Neural cell (in vitro differentiated cells): ENCODE measurements at regions not wholly inside any gene's neighbourhood (a gene's known extent, or its start where the extent isn't known, plus 50 kb on each side); places are given as distances from the start of the nearest gene placed in this dataset.

Source experiments
- H2AFZ ChIP-seq: fragments of 200-600, 300-800 bp; sonication (generic), shearing (Covaris generic); 2 replicates; pipeline ENCODE4 v1.6.0; 2014; ENCODE audit warnings: low read depth, mild to moderate bottlenecking, antibody characterized with exemption, low read length, moderate library complexity
- H3F3A ChIP-seq: fragments of 200-600 bp; shearing (Covaris generic); 2 replicates; pipeline ENCODE4 v1.6.1; 2016; ENCODE audit warnings: mild to moderate bottlenecking, moderate library complexity, mixed read lengths, antibody characterized with exemption, low read length; ENCODE audit not compliant: insufficient read depth, poor library complexity, severe bottlenecking
- H3K27ac ChIP-seq: fragments of 200-600, 300-800 bp; sonication (generic), shearing (Covaris generic); 2 replicates; pipeline ENCODE4 v1.5.1; 2014; ENCODE audit warnings: mild to moderate bottlenecking, low read length, moderate library complexity
- H3K27me3 ChIP-seq: fragments of 300-800, 200-600 bp; sonication (generic), shearing (Covaris generic); 2 replicates; pipeline ENCODE4 v1.6.0; 2014; ENCODE audit warnings: mild to moderate bottlenecking, low read depth, low read length, moderate library complexity; ENCODE audit not compliant: insufficient read depth
- H3K36me3 ChIP-seq: fragments of 300-800, 200-600 bp; sonication (generic), shearing (Covaris generic); 2 replicates; pipeline ENCODE4 v1.5.1; 2014; ENCODE audit warnings: mild to moderate bottlenecking, antibody characterized with exemption, low read length, moderate library complexity; ENCODE audit not compliant: insufficient read depth
- H3K4me2 ChIP-seq: fragments of 300-800, 200-600 bp; sonication (generic), shearing (Covaris generic); 2 replicates; pipeline ENCODE4 v1.6.0; 2014; ENCODE audit warnings: mild to moderate bottlenecking, low read length
- H3K4me3 ChIP-seq: fragments of 300-800, 200-600 bp; sonication (generic), shearing (Covaris generic); 2 replicates; pipeline ENCODE4 v1.5.1; 2014; ENCODE audit warnings: mild to moderate bottlenecking, low read length, moderate library complexity
- H3K79me2 ChIP-seq: fragments of 200-600 bp; shearing (Covaris generic); replicated peaks from 2 replicates; pipeline ENCODE4 v1.6.0; 2014; ENCODE audit warnings: mild to moderate bottlenecking, low read length, moderate library complexity; ENCODE audit not compliant: insufficient read depth
- H3K9ac ChIP-seq: fragments of 300-800, 200-600 bp; sonication (generic), shearing (Covaris generic); 2 replicates; pipeline ENCODE4 v1.6.1; 2016; ENCODE audit warnings: mild to moderate bottlenecking, low read length, mixed read lengths
- H3K9me2 ChIP-seq: fragments of 200-600 bp; shearing (Covaris generic); 2 replicates; pipeline ENCODE4 v1.6.1; 2016; ENCODE audit warnings: mild to moderate bottlenecking, low read length, mixed read lengths; ENCODE audit not compliant: insufficient read depth
- H3K9me3 ChIP-seq: fragments of 200-600, 300-800 bp; sonication (generic), shearing (Covaris generic); 2 replicates; pipeline ENCODE4 v1.6.1; 2016; ENCODE audit warnings: mild to moderate bottlenecking, mixed run types, low read length, moderate library complexity, mixed read lengths
- H4K20me1 ChIP-seq: fragments of 200-600 bp; shearing (Covaris generic); 2 replicates; pipeline ENCODE4 v1.6.1; 2016; ENCODE audit warnings: mild to moderate bottlenecking, mixed run types; ENCODE audit not compliant: insufficient read depth
- CTCF ChIP-seq: fragments of 450-650 bp; IDR thresholded peaks from 2 replicates; pipeline ENCODE4 v1.5.1; 2014; ENCODE audit warnings: antibody characterized with exemption, mild to moderate bottlenecking, moderate library complexity; ENCODE audit not compliant: poor library complexity, severe bottlenecking
- EP300 ChIP-seq: fragments of 450-650 bp; conservative IDR thresholded peaks from 2 replicates; pipeline ENCODE4 v1.6.1; 2014; ENCODE audit warnings: antibody characterized with exemption, mild to moderate bottlenecking, moderate library complexity; ENCODE audit not compliant: poor library complexity, severe bottlenecking
- EZH2 ChIP-seq: fragments of 200-600, 300-800 bp; shearing (Covaris generic), sonication (generic); IDR thresholded peaks from 2 replicates; pipeline ENCODE4 v1.6.1; 2014; ENCODE audit warnings: antibody characterized with exemption, low read length, borderline replicate concordance, mild to moderate bottlenecking; ENCODE audit not compliant: insufficient read depth, poor library complexity, severe bottlenecking
- MXI1 ChIP-seq: fragments of 450-650 bp; conservative IDR thresholded peaks from 2 replicates; pipeline ENCODE4 v1.6.1; 2014; ENCODE audit warnings: antibody characterized with exemption, mild to moderate bottlenecking; ENCODE audit not compliant: poor library complexity, severe bottlenecking
- POLR2AphosphoS5 ChIP-seq: IDR thresholded peaks from 2 replicates; pipeline ENCODE4 v1.6.1; 2012
- RAD21 ChIP-seq: fragments of 450-650 bp; conservative IDR thresholded peaks from 2 replicates; pipeline ENCODE4 v1.6.1; 2014; ENCODE audit warnings: antibody characterized with exemption, mild to moderate bottlenecking, moderate library complexity
- REST ChIP-seq: IDR thresholded peaks from 2 replicates; pipeline ENCODE4 v1.6.1; 2012; ENCODE audit warnings: borderline replicate concordance
- SMC3 ChIP-seq: fragments of 450-650 bp; conservative IDR thresholded peaks from 2 replicates; pipeline ENCODE4 v1.6.1; 2014; ENCODE audit warnings: antibody characterized with exemption, mild to moderate bottlenecking, moderate library complexity; ENCODE audit not compliant: poor library complexity
- TAF1 ChIP-seq: IDR thresholded peaks from 2 replicates; pipeline ENCODE4 v1.6.1; 2012; ENCODE audit warnings: low read depth

DNA sequence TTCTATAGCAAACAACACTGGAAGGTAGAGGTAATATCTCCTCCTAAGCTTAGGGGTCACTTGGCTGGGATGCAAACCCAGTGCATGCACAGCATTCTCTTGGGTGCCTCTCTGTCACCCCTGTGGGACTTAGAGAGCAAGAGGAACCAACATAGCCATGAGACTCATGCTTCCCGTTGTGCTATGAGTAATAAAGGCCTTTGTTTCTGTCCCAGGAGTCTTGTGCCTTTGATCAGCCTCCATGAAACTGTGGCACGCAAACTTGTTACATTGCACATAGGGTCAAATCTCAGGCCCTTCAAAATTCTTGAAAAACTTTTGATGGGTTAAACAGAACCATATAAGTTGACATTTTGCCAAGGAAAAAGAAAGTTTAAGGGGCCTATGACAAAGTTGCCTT is 272.8 kb downstream of the TAF11L14 start:
- no peak overlapping the region for H3K4me3 ChIP-seq
- H3F3A ChIP-seq = no peaks in the 10 kb centered on the region
- no peak overlapping the region for H3K9ac ChIP-seq
- H3K9me3 ChIP-seq = no peaks in the 10 kb centered on the region
- no peaks in the 10 kb centered on the region for H3K79me2 ChIP-seq
- H2AFZ ChIP-seq = no peak overlapping the region
- no peaks in the 10 kb centered on the region for H4K20me1 ChIP-seq
- no peak for TF ChIP-seq SMC3
- no peak for TF ChIP-seq EZH2
- H3K4me2 ChIP-seq = no peak overlapping the region
- no peaks in the 10 kb centered on the region for H3K9me2 ChIP-seq
- no peaks in the 10 kb centered on the region for H3K27me3 ChIP-seq
- H3K36me3 ChIP-seq = no peaks in the 10 kb centered on the region
- no peak overlapping the region for H3K27ac ChIP-seq

DNA sequence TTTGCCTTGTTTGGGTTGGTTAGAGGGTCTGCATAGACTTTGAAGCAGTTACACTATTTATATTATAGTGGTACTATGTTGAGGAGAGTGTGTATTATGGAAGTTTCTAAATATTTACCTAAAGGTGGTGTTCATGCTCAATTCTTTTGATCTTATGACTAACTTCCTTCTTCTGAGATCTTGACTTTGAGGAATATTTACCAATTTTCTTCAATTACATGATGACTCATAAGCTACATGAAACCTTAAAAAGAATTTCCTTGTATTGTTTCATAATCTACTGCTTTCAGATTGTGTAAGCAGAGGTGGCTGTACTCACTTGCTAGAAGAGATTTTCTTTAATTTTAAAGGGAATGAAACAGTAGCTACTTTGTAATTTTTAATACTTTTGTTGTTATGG is 276.1 kb downstream of the TAF11L14 start:
- Histone ChIP-seq H2AFZ (no peak overlapping the region), H3K36me3 (no peaks in the 10 kb centered on the region), H3K9ac (no peak overlapping the region), H3K9me3 (no peaks in the 10 kb centered on the region), H3K27me3 (no peaks in the 10 kb centered on the region), H3F3A (no peaks in the 10 kb centered on the region), H3K4me3 (no peak overlapping the region), H4K20me1 (no peaks in the 10 kb centered on the region), H3K9me2 (no peaks in the 10 kb centered on the region), H3K4me2 (no peak overlapping the region), H3K79me2 (no peaks in the 10 kb centered on the region), H3K27ac (no peak overlapping the region)
- TF ChIP-seq MXI1 (no peak), EP300 (no peak), POLR2AphosphoS5 (no peak), RAD21 (no peak), REST (no peak), TAF1 (no peak), SMC3 (no peak), EZH2 (no peak), CTCF (no peak)

GRCh38 chr5:17912794-17913193 is 278.5 kb downstream of the TAF11L14 start:
- Histone ChIP-seq H3K4me3 (no peak overlapping the region), H3K79me2 (no peaks in the 10 kb centered on the region), H2AFZ (no peak overlapping the region), H3F3A (no peaks in the 10 kb centered on the region), H3K27me3 (no peaks in the 10 kb centered on the region), H4K20me1 (no peaks in the 10 kb centered on the region), H3K4me2 (no peak overlapping the region), H3K9me3 (no peaks in the 10 kb centered on the region), H3K27ac (no peak overlapping the region), H3K36me3 (no peaks in the 10 kb centered on the region), H3K9ac (no peak overlapping the region), H3K9me2 (no peaks in the 10 kb centered on the region)
- TF ChIP-seq SMC3 (no peak), CTCF (no peak), POLR2AphosphoS5 (no peak), RAD21 (no peak), TAF1 (no peak)
